Endothelial cell of umbilical vein (primary cell): ENCODE measurements at regions not wholly inside any gene's neighbourhood (a gene's known extent, or its start where the extent isn't known, plus 50 kb on each side); places are given as distances from the start of the nearest gene placed in this dataset.

Source experiments
- BruUV-seq: library from RNA; stranded (reverse); fragments of 400-500 nt; replicated peaks from 2 replicates; lab custom pipeline; 2021; lab: Mats Ljungman, UMichigan
- CTCF ChIA-PET: fragments of 300-600, 350-600 bp; sonication (Branson Sonifier 250); formaldehyde crosslinking; loops from one replicate; lab custom pipeline; 2021; ENCODE audit warnings: antibody characterized with exemption, inconsistent platforms; lab: Charles Lee
- POLR2A ChIA-PET: fragments of 300-600, 350-600 bp; sonication (Branson Sonifier 250); formaldehyde crosslinking; loops from one replicate; lab custom pipeline; 2021; ENCODE audit warnings: antibody characterized with exemption, inconsistent platforms; lab: Charles Lee
- DNase-seq: peaks from one replicate; pipeline ENCODE4 v3.0.0-alpha.2; 2011; ENCODE audit warnings: low read depth, low spot score
- FAIRE-seq: peaks from 2 replicates; lab custom pipeline; 2011; peaks lifted over from hg19 to GRCh38; lab: Jason Lieb, UNC
- H2AFZ ChIP-seq: 2 replicates; pipeline ENCODE4 v1.6.0; 2012; ENCODE audit warnings: low read depth, low read length, control low read depth, inconsistent platforms
- H3K27ac ChIP-seq: 2 replicates; pipeline ENCODE4 v1.5.1; 2011; ENCODE audit warnings: low read depth, mild to moderate bottlenecking, control low read depth, low read length, moderate library complexity; ENCODE audit not compliant: insufficient read depth
- H3K27me3 ChIP-seq, 2 experiments: 2 replicates each; pipeline versions ENCODE4 v1.6.0 to v1.6.1; 2011; ENCODE audit warnings: low read length in 2 of 2, mixed read lengths in 1 of 2; ENCODE audit not compliant: control insufficient read depth in 2 of 2, insufficient read depth in 2 of 2
- H3K36me3 ChIP-seq, 2 experiments: 2 replicates in 1 of 2; 3 replicates in 1 of 2; pipeline ENCODE4 v1.5.1; 2011; ENCODE audit warnings: low read length in 2 of 2, mild to moderate bottlenecking in 1 of 2, moderate library complexity in 1 of 2; ENCODE audit not compliant: control insufficient read depth in 2 of 2, insufficient read depth in 2 of 2; ENCODE audit errors: extremely low read depth in 1 of 2
- H3K4me1 ChIP-seq: 3 replicates; pipeline ENCODE4 v1.5.1; 2011; ENCODE audit warnings: mild to moderate bottlenecking, low read length; ENCODE audit not compliant: control insufficient read depth, insufficient read depth; ENCODE audit errors: extremely low read depth
- H3K4me2 ChIP-seq: 2 replicates; pipeline ENCODE4 v1.6.1; 2011; ENCODE audit warnings: low read length, control low read depth, mixed read lengths; ENCODE audit not compliant: insufficient read depth
- H3K4me3 ChIP-seq, 3 experiments: fragments of 200-600 bp in 1 of 3; sonication (generic), shearing (Covaris generic) in 1 of 3; replicated peaks in 1 of 3; 2 replicates each; pipeline ENCODE4 v1.5.1; 2011 to 2016; ENCODE audit warnings: control low read depth in 3 of 3, low read length in 3 of 3, mild to moderate bottlenecking in 2 of 3, inconsistent platforms in 1 of 3, low read depth in 1 of 3, moderate library complexity in 1 of 3; ENCODE audit not compliant: insufficient read depth in 1 of 3
- H3K79me2 ChIP-seq: 2 replicates; pipeline ENCODE4 v1.6.0; 2012; ENCODE audit warnings: low read length, inconsistent platforms; ENCODE audit not compliant: control insufficient read depth, insufficient read depth
- H3K9ac ChIP-seq: replicated peaks from 2 replicates; pipeline ENCODE3; 2011; ENCODE audit warnings: low read length, control low read depth; ENCODE audit not compliant: insufficient read depth; ENCODE audit errors: extremely low read depth
- H3K9me1 ChIP-seq: replicated peaks from 3 replicates; pipeline ENCODE4 v1.6.0; 2011; ENCODE audit warnings: mild to moderate bottlenecking, low read length; ENCODE audit not compliant: control insufficient read depth, insufficient read depth; ENCODE audit errors: extremely low read depth
- H3K9me3 ChIP-seq: replicated peaks from 2 replicates; pipeline ENCODE4 v1.5.1; 2012; ENCODE audit warnings: low read length, inconsistent platforms; ENCODE audit not compliant: control insufficient read depth, insufficient read depth
- H4K20me1 ChIP-seq: replicated peaks from 2 replicates; pipeline ENCODE3; 2011; ENCODE audit warnings: mild to moderate bottlenecking, low read length; ENCODE audit not compliant: control insufficient read depth, insufficient read depth; ENCODE audit errors: extremely low read depth
- CTCF ChIP-seq, 2 donors: IDR thresholded peaks; 1 replicate in 1 of 2; 2 replicates in 1 of 2; pipeline ENCODE4 v1.5.1; 2011; ENCODE audit warnings: low read length in 2 of 2, mild to moderate bottlenecking in 2 of 2, moderate library complexity in 2 of 2, control low read depth in 1 of 2, inconsistent platforms in 1 of 2, low read depth in 1 of 2; ENCODE audit not compliant: insufficient read depth in 1 of 2; ENCODE audit errors: extremely low read depth in 1 of 2
- EZH2 ChIP-seq: IDR thresholded peaks from 2 replicates; pipeline ENCODE4 v1.6.1; 2012; ENCODE audit warnings: borderline replicate concordance, low read depth, mild to moderate bottlenecking, moderate library complexity, low read length, inconsistent platforms; ENCODE audit not compliant: severe bottlenecking
- FOS ChIP-seq: IDR thresholded peaks from 2 replicates; pipeline ENCODE4 v1.6.1; 2011; ENCODE audit warnings: mild to moderate bottlenecking, low read length, moderate library complexity, borderline replicate concordance; ENCODE audit not compliant: insufficient read depth
- GATA2 ChIP-seq: IDR thresholded peaks from 2 replicates; pipeline ENCODE4 v1.7.0; 2011; ENCODE audit warnings: low read depth, mild to moderate bottlenecking, moderate library complexity, mixed read lengths, low read length; ENCODE audit not compliant: insufficient read length, insufficient read depth
- JUN ChIP-seq: IDR thresholded peaks from 2 replicates; pipeline ENCODE4 v1.6.1; 2011; ENCODE audit warnings: borderline replicate concordance, low read depth; ENCODE audit not compliant: insufficient read length, insufficient read depth
- MYC ChIP-seq: IDR thresholded peaks from one replicate; pipeline ENCODE4 v1.6.1; 2011; ENCODE audit warnings: mild to moderate bottlenecking, low read depth, low read length
- POLR2A ChIP-seq: IDR thresholded peaks from 2 replicates; pipeline ENCODE4 v1.6.1; 2012; ENCODE audit warnings: low read depth, mild to moderate bottlenecking, control low read depth, low read length
- POLR2AphosphoS5 ChIP-seq: IDR thresholded peaks from 2 replicates; pipeline ENCODE4 v1.6.1; 2012; ENCODE audit warnings: low read depth, mild to moderate bottlenecking, control low read depth, low read length, moderate library complexity; ENCODE audit not compliant: insufficient read depth
- dilution Hi-C: fragments of 300-500 bp; cut with MboI; formaldehyde crosslinking; loops from one replicate; pipeline ENCODE4 v1.15.0; 2019; ENCODE audit warnings: low sequenced_read_pairs; ENCODE audit not compliant: extremely low pct_ligation_motif_present
- intact Hi-C: fragments of 100-400 bp; cut with micrococcal nuclease; formaldehyde crosslinking; loops from one replicate; pipeline ENCODE4 v1.10.0; 2022
- TF ChIP-seq, protein P1 (sequence below): IDR thresholded peaks from 2 replicates; pipeline ENCODE4 v1.6.1; 2011; ENCODE audit not compliant: insufficient read depth, insufficient read length

- H3K4me3 ChIP-seq: no peak overlapping the region
- FAIRE-seq (no peak), DNase-seq (no peak)
- TF ChIP-seq POLR2AphosphoS5: no peak
- TF ChIP-seq EZH2: no peak
- no peak for TF ChIP-seq POLR2A
- TF ChIP-seq CTCF (IDR thresholded peaks at IDR 0.05; ENCODE audit: extremely low read depth in 1 of 2, insufficient read depth in 1 of 2, low read depth in 1 of 2, low read length in 2 of 2): no peak
- no peak for TF ChIP-seq MYC
- TF ChIP-seq, protein P1, sequence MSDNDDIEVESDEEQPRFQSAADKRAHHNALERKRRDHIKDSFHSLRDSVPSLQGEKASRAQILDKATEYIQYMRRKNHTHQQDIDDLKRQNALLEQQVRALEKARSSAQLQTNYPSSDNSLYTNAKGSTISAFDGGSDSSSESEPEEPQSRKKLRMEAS: no peak
- TF ChIP-seq JUN: no peak
- TF ChIP-seq FOS: no peak
- TF ChIP-seq GATA2: no peak
- H2AFZ ChIP-seq: no peak overlapping the region
- no peak overlapping the region for H3K4me2 ChIP-seq
- POLR2A ChIA-PET: no interaction called here
- H3K9ac ChIP-seq: no peak overlapping the region
- H3K9me1 ChIP-seq: no peaks in the 10 kb centered on the region
- dilution Hi-C loops: no loop called here
- no peaks in the 10 kb centered on the region for H3K36me3 ChIP-seq
- no peaks in the 10 kb centered on the region for H3K4me1 ChIP-seq
- H3K79me2 ChIP-seq: no peaks in the 10 kb centered on the region
- no peak overlapping the region for H3K27ac ChIP-seq
- CTCF ChIA-PET: no interaction called here
- no peaks in the 10 kb centered on the region for H4K20me1 ChIP-seq
- intact Hi-C loops: no loop called here
- no peaks in the 10 kb centered on the region for H3K9me3 ChIP-seq
- no peaks in the 10 kb centered on the region for H3K27me3 ChIP-seq
- BruUV-seq: no TSS peak
These were observed 2506.6 kb downstream of the ARAP2 start for GRCh38 chr4:33737726-33738125.
